ENCODE measurements at regions not wholly inside any gene's neighbourhood (a gene's known extent, or its start where the extent isn't known, plus 50 kb on each side); places are given as distances from the start of the nearest gene placed in this dataset.

DNA sequence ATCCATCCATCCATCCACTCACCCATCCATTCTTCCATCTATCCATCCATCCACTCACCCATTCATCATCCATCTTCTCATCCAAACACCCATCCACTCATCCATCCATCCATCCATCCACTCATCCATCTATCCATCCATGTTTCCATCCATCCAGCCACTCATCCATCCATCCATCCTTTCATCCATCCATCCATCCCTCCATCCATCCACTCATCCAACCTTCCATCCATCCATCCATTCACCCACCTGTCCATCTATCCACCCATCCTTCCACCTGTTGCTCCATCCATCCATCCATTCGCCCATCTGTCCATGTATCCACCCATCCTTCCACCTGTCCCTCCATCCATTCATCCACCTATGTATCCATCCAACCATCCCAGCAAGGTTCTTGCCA, 378.4 kb upstream of the PFKP start:
- no peak for DNase-seq

DNA sequence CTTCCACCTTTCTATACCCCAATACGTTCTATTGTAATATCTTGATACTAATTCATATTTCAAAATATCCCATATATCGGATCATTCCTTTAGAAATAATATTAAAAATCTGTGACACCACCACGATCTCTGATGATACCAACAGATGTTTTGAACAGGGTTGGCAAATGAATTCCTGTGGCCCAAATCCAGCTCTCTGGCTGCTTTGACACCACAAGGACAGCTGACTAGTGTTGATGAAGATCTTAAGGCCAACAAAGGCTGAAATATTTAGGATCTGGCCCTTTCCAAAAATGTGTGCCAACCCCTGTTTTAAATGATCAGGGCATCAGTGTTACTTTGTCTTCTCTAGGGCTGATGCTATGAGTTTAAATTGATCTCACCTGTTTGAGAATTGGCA, 380.7 kb upstream of the PFKP start:
- no peak for DNase-seq

DNA sequence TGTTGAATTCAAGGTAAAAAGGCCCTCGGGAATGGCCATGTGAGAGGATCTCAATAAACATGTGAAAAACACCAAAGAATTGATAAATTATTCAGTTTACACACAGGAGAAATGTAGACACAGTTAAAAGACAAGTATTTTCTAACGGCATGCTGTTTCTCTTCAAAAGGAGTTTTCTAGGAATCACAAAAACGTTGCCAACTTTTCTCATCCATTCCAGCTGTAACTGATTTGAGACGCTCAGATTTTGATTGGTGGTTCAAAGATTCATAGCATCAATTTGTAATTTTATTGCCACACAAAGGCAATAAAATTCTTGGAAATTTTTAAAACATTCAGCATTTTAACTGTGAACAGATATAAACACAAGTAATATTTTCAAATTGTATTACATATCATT, 384.9 kb upstream of the PFKP start:
- no peak for DNase-seq

DNA sequence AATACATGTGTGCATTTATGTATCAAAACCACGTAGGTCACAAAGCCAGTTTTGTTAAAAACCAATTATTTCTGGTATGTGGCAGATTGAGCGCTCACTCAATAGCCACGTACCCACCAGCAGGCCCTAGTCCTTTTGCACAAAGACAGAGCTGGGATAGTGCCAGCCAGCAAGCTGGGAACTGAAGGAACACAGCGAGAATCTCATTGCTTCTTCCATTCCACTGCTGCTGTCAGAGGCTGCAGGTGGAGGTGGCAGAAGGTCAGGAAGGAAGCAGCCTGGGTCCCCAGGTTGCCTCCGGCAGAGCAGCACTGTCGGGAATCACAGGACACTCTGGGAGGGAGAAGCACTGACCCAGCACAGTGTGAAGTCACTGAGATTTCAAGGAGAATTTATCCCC, 385.5 kb upstream of the PFKP start:
- no peak for DNase-seq

DNA sequence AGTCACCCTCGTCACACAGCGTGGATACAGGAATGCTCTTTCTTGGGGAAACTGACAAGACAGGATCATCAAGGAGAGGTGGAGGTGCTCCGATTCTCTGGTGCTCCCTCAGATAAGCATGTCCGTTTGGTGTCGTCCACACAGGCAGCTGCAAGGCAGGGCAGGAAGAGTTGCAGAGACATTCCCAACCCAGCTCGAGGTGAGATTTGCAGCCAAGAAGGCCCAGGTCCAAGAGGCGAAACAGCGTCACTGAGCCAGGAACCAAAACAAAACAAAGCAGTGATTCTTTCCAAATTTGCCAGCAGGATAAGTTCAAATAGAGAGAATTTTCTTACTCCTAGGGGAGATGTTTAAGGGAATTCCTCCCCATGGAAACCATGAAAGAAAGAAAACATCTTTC, 386.5 kb upstream of the PFKP start:
- no peak for DNase-seq

DNA sequence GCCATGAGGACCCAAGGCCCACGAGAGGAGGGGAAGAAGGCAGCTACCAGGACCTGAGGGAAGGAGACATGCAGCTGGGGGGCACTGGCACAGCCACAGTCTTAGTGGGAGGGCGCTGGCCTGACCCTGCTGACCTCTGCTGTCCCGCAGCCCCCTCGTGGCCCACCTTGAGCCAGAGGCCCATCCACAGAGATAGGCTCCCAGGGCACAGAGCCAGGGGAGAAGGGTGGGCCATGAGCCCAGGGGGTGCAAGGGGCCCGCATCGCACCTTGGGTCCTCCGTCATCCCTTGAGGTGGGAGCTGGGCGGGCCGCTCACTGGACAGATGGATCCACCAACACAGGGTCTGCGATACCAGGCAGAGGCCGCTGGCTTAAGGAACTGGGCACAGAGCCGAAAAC, 387.7 kb upstream of the PFKP start:
- no peak for DNase-seq

- DNase-seq, result no peak
These were observed 390.9 kb upstream of the PFKP start for GRCh38 chr10:2676455-2676854.

DNA sequence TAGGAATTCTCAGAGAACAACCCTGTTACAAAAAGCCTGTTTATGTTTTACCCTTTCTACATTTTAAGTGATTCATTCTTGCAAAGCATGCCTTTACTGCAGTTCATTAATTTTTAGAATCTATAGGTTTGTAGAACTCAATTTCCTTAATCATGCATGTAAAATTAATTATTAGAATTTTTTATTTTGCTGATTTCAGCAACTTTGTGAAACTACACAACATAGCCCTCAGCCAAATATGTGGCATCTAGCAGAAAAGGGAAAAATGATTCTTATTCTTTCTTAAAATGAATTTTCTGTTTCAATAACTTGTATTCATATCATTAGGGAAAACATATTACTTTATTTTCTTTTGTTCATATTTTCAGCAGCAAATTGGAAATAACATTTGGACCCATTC, 392.9 kb upstream of the PFKP start:
- DNase-seq, result no peak

- no peak for DNase-seq
These were observed 396.5 kb upstream of the PFKP start for GRCh38 chr10:2670864-2671263.

DNA sequence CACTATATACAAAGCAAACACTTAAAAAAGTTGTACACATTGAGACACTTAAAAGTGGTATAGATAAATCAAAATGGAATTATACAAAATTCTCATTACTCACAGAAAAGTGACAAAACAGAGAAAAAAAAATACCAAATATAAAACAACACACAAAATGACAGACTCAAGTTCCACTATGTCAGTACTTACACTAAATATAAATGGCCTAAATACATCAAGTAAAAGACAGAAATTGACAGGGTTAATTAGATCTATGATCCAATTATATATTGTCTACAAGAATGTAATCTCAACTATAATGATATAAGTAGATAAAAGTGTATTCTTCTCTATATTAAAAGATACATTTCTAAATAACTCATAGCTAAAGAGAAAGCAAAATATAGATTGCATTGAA, 401.6 kb upstream of the PFKP start:
- DNase-seq, result no peak

- no peak for DNase-seq
These were observed 407.1 kb upstream of the PFKP start for GRCh38 chr10:2660276-2660675.

- DNase-seq, result no peak
These were observed 407.6 kb upstream of the PFKP start for GRCh38 chr10:2659660-2660209.

- DNase-seq, result no peak
These were observed 408.6 kb upstream of the PFKP start for GRCh38 chr10:2658780-2659179.

DNA sequence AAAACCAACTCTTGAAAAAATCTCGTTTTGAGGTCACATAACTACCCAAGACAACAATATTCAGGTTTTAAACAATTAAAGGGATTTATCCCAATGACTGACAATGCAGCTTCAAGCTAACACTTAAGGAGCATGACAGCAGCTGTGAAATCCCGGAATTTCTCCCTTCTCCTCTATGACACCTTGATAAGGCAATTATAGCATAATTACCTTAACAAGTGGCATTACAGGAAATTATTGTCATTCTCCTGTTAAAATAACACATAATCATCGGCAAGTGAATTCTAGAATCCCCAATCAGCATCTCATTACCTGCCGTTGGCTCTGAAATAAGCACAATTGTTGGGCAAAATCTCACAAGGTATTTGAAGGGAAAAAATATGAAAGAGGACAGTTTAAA, 417.0 kb upstream of the PFKP start:
- DNase-seq, result no peak

DNA sequence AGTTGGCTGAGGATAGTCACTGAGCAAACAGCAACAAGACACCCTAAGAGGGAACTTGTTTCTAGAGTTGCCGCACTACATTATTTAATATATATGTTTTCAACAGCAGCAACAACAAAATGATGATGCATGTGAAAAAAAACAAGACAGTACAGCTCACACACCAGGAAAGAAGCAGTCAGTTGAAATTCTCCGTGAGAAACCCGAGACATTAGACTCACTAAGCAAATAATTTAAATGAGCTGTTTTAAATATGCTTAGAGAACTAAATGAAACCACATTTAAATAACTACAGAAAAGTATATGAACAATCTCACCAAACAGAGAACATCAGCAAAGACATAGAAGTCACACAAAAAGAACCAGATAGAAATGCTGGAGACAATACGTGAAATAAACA, 426.3 kb upstream of the PFKP start:
- no peak for DNase-seq

DNA sequence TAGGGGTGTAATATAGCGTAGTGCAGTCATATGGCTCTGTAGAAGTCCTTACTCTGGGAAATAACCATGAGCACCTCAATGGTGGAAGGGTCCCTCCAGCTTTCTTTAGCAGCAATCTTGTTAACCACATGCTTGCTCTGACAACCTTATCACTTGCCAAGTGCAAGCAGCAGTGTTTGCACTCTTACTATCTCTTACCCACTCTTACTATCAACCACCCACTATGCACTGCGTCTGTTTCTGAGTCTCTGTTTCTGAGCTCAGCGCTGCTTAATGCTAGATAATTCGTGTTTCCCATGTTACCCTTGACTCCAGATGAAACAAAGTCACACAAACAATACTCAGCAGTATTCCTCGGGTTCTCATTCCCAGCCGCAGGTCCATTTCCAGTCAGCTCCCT, 433.7 kb upstream of the PFKP start:
- DNase-seq, result no peak

DNA sequence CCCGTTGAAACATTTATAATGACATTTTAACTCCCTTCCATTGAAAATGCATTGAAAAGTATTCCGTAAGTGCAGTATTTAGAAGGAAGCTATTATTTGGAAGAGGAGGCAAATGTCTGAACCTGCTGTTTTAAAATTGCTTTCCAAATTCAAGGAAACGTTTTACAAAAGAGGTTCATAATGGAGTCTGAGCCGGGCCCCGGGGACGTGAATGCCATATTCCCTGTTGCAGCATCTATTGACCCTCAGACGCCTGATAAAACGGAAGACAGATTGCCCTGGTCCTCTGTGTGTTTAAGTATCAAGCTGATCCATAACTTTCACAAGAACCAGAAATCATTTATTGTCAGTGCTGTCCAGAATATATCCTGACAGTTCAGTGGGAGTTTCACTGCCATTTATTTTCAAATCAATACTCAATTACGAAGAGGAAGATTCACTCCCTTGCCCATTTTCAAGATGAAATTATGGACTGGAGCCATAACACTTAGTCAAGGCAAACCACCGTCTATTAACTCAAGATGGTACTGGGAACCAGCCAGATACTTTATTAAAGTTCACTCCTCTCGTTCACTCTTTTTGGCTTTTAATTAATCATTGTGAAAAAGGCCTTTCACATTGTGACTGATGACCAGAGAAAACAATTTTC, 435.7 kb upstream of the PFKP start:
- DNase-seq, result no peak

- DNase-seq, result no peak
These were observed 438.6 kb upstream of the PFKP start for GRCh38 chr10:2628705-2629104.

DNA sequence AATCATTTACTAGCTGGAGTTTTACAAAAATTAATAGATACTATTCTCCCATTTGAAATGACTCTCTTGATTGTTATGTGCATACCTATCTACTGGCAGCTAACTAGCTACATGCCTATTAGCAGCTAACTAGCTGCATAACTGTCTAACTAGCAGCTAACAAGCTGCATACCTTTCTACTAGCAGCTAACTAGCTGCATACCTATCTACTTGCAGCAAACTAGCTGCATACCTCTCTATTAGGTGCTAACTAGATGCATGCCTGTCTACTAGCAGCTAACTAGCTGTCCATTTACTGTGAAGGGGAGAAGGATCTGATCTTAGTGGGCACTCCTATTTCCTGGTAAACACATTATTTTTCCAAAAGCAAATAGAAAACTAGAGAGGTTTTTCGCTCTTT, 439.4 kb upstream of the PFKP start:
- no peak for DNase-seq

DNA sequence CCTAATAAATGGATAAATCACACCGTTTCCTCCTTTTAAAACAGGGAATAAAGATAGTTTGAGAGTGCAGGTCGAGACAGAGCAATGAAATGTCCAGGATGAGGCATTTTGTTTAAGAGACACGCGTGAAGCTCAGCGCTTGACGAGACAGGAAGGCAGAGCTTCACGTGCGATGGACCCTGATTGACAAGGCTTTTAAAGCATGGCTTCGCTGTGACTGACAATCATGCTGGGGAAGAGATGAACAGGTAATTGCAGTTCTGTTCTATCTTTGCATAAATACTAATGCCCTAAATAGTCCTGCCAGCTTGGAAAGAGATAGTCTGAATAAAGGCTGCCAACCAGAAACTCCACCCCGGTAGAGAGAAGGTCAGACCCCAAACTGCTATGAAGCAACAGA, 442.3 kb upstream of the PFKP start:
- DNase-seq, result no peak

DNA sequence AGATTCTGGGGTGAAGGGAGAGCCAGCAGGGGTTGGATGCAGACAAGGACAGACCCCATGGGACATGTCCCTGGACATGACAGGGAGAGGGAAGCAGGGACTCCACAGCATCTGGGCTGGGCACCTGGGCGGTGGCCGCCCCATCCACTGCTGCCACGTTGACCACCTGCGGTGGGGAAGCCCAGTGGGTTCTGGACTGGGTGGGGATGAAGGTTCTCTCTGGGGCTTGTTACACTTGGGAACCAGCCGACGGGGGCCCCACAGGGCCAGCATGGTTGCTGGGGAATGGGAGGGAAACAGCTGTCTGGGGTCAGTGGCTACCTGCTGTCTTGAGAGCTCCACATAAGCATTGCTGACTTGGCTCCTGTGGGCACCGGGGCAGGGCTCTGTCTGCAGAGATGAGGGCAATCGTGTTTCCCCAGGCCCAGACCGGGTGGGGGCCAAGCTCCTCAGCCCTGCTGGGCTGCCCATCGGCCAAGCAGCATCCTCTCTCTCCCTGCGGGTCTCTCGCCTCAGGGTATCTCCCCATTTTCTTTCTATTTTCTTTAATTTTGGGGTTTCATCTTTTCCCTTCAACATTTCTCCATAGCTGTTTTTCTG, 443.6 kb upstream of the PFKP start:
- no peak for DNase-seq

DNA sequence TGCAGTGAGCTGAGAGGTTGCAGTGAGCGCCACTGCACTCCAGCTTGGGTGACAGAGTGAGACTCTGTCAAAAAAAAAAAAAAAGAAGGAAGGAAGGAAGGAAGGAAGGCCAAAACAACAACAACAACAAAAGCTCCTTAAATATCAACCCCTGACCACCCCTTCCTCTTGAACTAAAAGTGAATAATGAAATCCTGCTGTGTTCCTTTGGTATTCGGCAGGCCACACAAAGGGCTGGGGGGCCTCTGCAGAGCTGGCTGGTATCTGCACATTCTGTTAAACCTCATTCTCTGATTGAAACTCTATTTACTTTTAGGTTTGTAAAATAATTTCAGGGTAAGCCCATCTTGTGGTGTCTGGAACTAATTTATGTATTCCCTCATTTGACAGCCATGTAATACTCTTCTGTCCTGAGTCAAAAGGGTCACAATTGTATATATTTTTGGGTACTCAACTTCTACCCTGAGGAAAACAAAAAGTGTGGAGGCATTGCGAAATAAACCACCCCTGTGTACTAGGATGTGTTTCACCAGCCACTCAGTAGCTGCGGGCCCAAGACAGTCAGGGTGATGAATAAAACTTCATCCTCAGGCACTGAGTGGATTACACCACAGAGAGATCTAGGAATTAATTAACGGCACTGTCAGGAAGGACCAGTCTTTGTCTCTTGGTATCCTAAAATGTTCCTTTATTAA, 446.4 kb upstream of the PFKP start:
- DNase-seq, result no peak

DNA sequence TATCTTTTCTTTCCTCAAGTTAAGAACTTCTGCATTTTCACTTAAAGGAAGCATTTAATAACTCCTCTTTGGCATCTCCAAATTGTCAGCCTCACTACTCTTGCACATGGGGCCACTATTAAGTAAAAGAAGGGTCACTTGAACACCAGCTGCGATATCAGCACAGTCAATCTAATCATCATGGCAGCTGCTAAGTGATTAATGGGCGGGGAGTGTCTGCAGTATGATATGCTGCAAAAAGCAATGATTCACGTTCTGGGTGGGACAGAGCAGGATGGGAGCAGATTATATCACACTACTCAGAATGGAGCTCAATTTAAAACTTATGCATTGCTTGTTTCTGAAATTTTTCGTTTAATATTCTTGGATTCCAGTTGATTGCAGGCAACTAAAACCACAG, 447.4 kb upstream of the PFKP start:
- DNase-seq, result no peak

DNA sequence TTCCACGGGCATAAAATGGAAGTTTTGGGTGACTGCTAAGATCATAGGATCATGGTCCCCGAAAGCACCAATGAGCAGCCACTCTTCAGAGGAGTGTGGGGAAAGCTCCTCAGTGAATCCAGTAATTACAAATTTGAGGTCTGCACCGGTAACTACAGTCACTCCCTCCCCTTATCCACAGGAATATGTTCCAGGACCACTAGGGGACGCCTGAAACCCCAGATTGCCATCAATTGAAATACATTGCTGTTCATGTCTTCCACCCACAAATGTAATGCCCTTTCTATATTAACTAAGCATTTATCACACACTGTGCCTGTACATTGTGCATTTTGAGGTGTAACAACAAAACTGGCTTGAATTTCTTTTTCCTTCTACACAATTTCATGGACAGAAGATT, 447.9 kb upstream of the PFKP start:
- no peak for DNase-seq

DNA sequence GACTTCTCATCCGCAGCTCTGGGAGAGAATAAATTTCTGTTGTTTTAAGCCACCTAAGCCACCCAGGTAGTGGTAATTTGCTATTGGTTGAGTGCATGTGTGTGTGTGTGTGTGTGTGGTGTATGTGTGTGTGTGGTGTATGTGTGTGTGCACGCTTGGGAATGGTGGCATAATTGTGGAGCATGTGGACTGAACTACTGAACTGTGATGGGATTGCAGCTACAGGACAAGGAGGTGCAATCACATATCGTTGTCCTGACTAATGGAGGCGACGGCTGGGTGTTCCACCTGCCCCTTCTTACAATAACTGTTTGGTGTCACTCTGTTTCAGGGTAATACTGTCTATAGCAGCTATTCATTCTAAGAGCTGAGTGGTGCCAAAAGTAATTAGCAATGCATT, 448.7 kb upstream of the PFKP start:
- DNase-seq, result no peak
